Stimulated activated naive CD8-positive, alpha-beta T cell treated with anti-CD3 and anti-CD28 coated beads, Interleukin-15, Interleukin-2, amounts not matched to agents 100 ng/mL and 50 ng/mL, for 24 hours (primary cell): ENCODE measurements at regions not wholly inside any gene's neighbourhood (a gene's known extent, or its start where the extent isn't known, plus 50 kb on each side); places are given as distances from the start of the nearest gene placed in this dataset.
"Not testable (repeated sequence)": the region's sequence is repeated elsewhere in the genome, so short reads cannot be mapped to it uniquely, and the experiment has no call there.

Source experiments
- H3K27ac Mint-ChIP-seq: one replicate; pipeline ENCODE4 v1.8.0; 2021; ENCODE audit warnings: mild to moderate bottlenecking, mixed read lengths
- H3K27me3 Mint-ChIP-seq: one replicate; pipeline ENCODE4 v1.8.0; 2021; ENCODE audit warnings: mixed read lengths
- H3K36me3 Mint-ChIP-seq: one replicate; pipeline ENCODE4 v1.8.0; 2021; ENCODE audit warnings: low read depth, mixed read lengths
- H3K4me1 Mint-ChIP-seq: one replicate; pipeline ENCODE4 v1.8.0; 2021; ENCODE audit warnings: low read depth, mixed read lengths
- H3K4me3 Mint-ChIP-seq: one replicate; pipeline ENCODE4 v1.8.0; 2021; ENCODE audit warnings: mild to moderate bottlenecking, mixed read lengths
- H3K9me3 Mint-ChIP-seq: one replicate; pipeline ENCODE4 v1.8.0; 2021; ENCODE audit warnings: mixed read lengths

DNA sequence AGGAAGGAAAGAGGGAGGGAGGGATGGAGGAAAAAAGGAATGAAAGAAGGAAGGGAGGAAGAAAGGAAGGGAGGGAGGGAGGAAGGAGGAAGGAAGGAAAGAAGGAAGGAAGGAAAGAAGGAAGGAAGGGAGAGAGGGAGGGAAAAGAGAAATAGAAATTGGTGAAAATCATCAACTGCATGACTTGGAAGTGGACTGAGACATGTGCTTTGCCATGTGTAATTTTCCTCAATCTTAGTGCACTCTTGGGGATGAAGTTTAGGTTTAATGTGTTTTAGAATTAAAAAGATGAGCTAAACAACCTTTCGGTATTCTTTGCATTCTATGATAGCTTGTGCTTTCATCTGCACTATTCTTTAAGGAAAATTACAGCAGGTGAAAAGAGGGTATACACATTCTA lies 320.1 kb upstream of the GALNT5 start:
- Mint-ChIP-seq H3K4me3 (no peak overlapping the region), H3K27ac (no peak overlapping the region), H3K9me3 (no peaks in the 10 kb centered on the region), H3K27me3 (no peaks in the 10 kb centered on the region), H3K36me3 (no peaks in the 10 kb centered on the region), H3K4me1 (no peaks in the 10 kb centered on the region)

- no peak overlapping the region for H3K4me3 Mint-ChIP-seq
- H3K4me1 Mint-ChIP-seq, result no peaks in the 10 kb centered on the region
- H3K27me3 Mint-ChIP-seq, result no peaks in the 10 kb centered on the region
- no peak overlapping the region for H3K27ac Mint-ChIP-seq
- H3K36me3 Mint-ChIP-seq, result no peaks in the 10 kb centered on the region
- no peaks in the 10 kb centered on the region for H3K9me3 Mint-ChIP-seq
Measured at GRCh38 chr2:156944871-156945270, 312.6 kb upstream of the GALNT5 start.

DNA sequence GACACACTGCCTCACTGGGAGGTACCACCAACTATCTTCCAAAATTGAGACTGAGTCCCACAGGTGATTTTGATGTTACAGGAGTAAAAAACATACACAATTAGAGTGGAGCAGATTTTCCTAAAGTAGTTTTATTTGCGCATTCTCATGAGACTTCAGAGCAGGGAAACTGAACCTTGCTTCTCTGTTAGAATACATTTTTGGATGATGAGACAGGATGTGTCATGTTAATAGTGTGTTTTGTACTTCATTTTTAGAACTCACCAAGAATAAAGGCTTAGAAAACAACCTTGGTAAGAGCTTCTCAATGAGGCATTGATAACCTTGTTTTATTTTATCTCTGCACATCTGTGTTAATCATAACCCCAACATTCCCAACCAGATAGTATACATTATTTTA lies 310.2 kb upstream of the GALNT5 start:
- Mint-ChIP-seq H3K4me1 (no peaks in the 10 kb centered on the region), H3K27me3 (no peaks in the 10 kb centered on the region), H3K4me3 (no peak overlapping the region), H3K9me3 (no peaks in the 10 kb centered on the region), H3K36me3 (no peaks in the 10 kb centered on the region), H3K27ac (no peak overlapping the region)

- Mint-ChIP-seq H3K4me3 (no peak overlapping the region), H3K4me1 (no peaks in the 10 kb centered on the region), H3K27ac (no peak overlapping the region), H3K9me3 (peaks cover 3% of the 10 kb centered on the region), H3K36me3 (no peaks in the 10 kb centered on the region), H3K27me3 (no peaks in the 10 kb centered on the region)
Measured at GRCh38 chr2:156955701-156956100, 301.8 kb upstream of the GALNT5 start.

DNA sequence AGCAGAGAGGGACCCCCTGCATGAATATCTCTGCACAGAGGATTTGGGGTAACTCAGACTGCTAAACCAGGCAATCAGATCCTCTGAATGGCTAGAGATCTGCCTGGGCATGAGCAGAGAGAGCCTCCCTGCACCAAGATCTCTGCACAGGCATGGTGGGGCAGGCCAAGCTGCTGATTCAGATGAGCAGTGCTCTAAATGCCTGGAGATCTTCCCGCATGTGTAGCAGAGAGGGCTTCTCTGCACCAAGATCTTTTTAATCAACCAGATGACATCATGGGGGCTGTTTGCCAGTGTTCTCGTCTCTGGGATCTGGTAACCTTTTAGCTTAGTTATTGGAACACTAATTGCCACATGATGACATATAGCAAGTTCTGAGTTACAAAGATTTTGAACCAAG lies 301.3 kb upstream of the GALNT5 start:
- no peak overlapping the region for H3K4me3 Mint-ChIP-seq
- H3K27ac Mint-ChIP-seq, result no peak overlapping the region
- H3K36me3 Mint-ChIP-seq, result no peaks in the 10 kb centered on the region
- no peaks in the 10 kb centered on the region for H3K4me1 Mint-ChIP-seq
- no peaks in the 10 kb centered on the region for H3K27me3 Mint-ChIP-seq
- H3K9me3 Mint-ChIP-seq, result peaks cover 3% of the 10 kb centered on the region

DNA sequence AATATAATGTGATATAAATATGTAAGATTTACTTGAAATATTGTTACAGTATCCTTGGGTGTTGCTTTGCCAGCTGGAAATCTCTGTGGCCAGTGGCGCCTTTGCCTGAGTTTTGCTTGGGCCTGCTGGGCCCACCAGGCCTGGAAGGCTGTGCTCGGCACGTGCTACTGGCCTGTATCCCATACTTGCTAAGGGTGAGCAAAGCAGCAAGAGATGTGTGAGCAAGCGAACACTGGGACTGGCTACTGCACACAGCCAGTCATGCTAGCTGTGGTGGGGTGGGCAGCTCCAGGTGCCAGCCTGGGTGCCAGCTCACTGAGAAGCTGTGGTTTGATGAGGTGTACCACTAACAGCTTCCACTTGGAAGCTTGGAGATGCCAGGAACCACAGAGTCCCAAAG lies 299.1 kb upstream of the GALNT5 start:
- Mint-ChIP-seq H3K27ac (no peak overlapping the region), H3K36me3 (no peaks in the 10 kb centered on the region), H3K4me3 (no peak overlapping the region), H3K27me3 (no peaks in the 10 kb centered on the region), H3K9me3 (peaks cover 3% of the 10 kb centered on the region), H3K4me1 (no peaks in the 10 kb centered on the region)

GRCh38 chr2:156959481-156959880 lies 298.0 kb upstream of the GALNT5 start:
- peaks cover 3% of the 10 kb centered on the region for H3K9me3 Mint-ChIP-seq
- H3K27me3 Mint-ChIP-seq, result no peaks in the 10 kb centered on the region
- H3K4me1 Mint-ChIP-seq, result no peaks in the 10 kb centered on the region
- H3K27ac Mint-ChIP-seq, result no peak overlapping the region
- no peak overlapping the region for H3K4me3 Mint-ChIP-seq
- H3K36me3 Mint-ChIP-seq, result no peaks in the 10 kb centered on the region

DNA sequence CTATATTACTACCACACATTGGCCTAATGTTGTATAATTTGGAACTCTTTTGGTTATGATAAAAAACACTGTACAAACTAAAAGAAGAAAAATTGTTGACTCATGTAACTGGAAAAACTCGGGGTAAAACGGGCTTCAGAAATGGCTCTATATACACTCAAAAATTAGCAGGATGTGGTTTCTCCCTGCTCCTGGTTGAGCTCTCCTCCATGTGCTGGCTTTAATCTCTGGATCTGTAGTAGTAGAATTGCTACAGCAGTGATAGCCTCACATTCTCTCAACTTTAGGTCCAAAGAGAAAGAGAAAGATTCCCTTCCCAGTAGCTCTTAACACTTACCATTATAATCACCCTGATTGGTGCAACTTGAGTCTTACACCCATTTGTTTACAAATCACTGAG lies 274.9 kb upstream of the GALNT5 start:
- Mint-ChIP-seq H3K4me1 (no peaks in the 10 kb centered on the region), H3K27ac (no peak overlapping the region), H3K27me3 (no peaks in the 10 kb centered on the region), H3K9me3 (peaks cover 4% of the 10 kb centered on the region), H3K36me3 (no peaks in the 10 kb centered on the region), H3K4me3 (no peak overlapping the region)

DNA sequence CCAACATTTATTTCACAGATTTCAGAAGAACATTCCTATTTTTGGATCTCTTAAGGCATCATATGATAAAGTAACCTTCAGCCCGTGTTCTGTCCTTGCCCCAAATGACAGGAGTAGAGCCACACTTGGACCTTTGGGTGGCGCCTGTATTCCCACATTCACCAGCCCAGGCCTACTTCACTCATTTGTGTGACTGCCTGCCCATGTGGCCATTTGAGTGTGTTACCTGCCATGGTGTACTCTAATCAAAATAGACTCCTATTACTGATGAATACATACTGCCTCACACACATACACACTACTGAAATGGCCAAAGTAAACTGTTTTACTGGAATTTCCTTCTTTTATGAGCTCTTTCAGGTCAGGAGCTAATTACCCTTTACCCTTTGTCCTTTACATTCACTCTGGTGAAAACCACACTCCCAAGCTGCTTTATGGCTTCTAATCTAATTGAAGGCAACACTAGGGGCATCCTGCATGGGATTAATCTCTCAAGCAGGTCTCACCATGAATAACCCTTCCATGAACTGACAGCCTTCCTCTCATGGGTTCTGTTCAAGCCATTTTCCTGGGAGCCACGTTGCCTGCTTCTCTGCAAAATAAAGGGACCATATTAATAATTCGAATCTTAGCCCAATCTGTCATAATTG lies 271.0 kb upstream of the GALNT5 start:
- H3K9me3 Mint-ChIP-seq, result no peaks in the 10 kb centered on the region
- H3K27me3 Mint-ChIP-seq, result no peaks in the 10 kb centered on the region
- H3K4me1 Mint-ChIP-seq, result no peaks in the 10 kb centered on the region
- H3K36me3 Mint-ChIP-seq, result no peaks in the 10 kb centered on the region
- H3K4me3 Mint-ChIP-seq, result no peak overlapping the region
- H3K27ac Mint-ChIP-seq, result no peak overlapping the region

DNA sequence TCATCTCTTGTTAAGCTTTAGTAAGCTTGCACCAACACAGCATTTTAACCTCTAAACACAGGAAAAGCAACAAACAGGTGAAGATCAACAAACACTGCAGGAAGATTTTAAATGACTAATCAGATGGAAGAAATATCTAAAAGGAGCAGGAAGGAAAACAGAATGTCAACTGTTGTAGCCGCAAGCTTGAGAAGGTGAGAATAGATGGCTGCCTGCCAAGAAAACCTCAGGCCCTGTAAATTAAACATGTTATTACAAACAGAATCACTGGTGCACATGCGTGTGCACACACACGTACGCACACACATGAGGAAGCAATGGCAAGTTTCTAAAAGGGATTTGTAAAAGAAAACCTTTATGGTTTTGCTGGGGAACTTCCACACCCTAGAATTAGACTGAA lies 257.8 kb upstream of the GALNT5 start:
- no peak overlapping the region for H3K4me3 Mint-ChIP-seq
- H3K27me3 Mint-ChIP-seq, result no peaks in the 10 kb centered on the region
- no peaks in the 10 kb centered on the region for H3K36me3 Mint-ChIP-seq
- H3K9me3 Mint-ChIP-seq, result no peaks in the 10 kb centered on the region
- no peak overlapping the region for H3K27ac Mint-ChIP-seq
- H3K4me1 Mint-ChIP-seq, result no peaks in the 10 kb centered on the region

DNA sequence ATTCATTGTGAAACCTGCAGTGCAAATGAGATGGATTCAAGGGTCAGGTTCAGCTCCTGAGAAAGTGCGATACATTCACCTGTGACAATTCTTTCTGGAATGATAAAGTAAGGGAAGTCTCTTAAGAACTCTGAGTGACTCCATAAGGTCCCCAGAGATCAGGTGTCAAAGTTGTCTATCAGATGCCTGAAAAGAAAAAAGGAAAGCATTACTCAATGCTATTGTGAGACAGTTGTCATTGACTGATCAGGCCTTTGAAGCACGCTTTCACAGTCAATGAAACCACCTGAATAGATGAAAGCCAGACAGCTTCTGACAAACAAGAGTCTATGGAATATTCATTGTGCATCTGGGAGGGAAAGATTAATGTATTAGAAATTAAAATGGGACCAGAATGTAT lies 252.7 kb upstream of the GALNT5 start:
- Mint-ChIP-seq H3K9me3 (no peaks in the 10 kb centered on the region), H3K36me3 (no peaks in the 10 kb centered on the region), H3K4me1 (no peaks in the 10 kb centered on the region), H3K27ac (no peak overlapping the region), H3K4me3 (no peak overlapping the region), H3K27me3 (no peaks in the 10 kb centered on the region)

DNA sequence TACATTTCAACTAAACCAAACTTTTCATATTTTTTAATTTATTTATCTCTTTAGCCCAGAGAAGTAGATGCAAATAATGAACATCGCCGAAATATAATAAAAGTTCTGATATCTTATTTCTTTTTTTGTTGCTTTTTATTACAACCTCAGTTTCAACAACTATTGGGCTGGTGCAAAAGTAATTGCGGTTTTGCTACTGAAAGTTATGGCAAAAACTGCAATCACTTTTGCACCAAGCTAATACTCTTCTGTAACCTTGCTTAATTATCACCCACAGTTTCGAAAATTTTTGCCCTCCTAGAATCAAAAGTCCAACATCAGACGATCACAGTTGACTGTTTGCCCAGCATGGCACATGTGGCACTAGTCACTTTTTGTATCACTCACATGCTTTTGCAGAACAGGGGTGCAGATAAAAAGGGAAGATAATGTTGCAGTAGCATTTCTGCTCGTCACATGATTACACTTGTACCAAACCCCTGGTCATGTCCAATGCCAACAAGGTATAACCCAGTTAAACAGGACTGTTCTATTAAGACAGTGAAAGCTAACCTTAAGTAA lies 242.4 kb upstream of the GALNT5 start:
- H3K4me3 Mint-ChIP-seq, result no peak overlapping the region
- H3K36me3 Mint-ChIP-seq, result no peaks in the 10 kb centered on the region
- H3K27me3 Mint-ChIP-seq, result no peaks in the 10 kb centered on the region
- no peak overlapping the region for H3K27ac Mint-ChIP-seq
- no peaks in the 10 kb centered on the region for H3K4me1 Mint-ChIP-seq
- H3K9me3 Mint-ChIP-seq, result no peaks in the 10 kb centered on the region

- not testable (repeated sequence) for H3K9me3 Mint-ChIP-seq, H3K27me3 Mint-ChIP-seq, H3K4me1 Mint-ChIP-seq, H3K36me3 Mint-ChIP-seq, H3K27ac Mint-ChIP-seq, H3K4me3 Mint-ChIP-seq
Measured at GRCh38 chr2:157023264-157023663, 234.2 kb upstream of the GALNT5 start.

- Mint-ChIP-seq H3K27me3 (no peaks in the 10 kb centered on the region), H3K4me1 (no peaks in the 10 kb centered on the region), H3K9me3 (peaks cover 4% of the 10 kb centered on the region), H3K27ac (no peak overlapping the region), H3K4me3 (no peak overlapping the region), H3K36me3 (no peaks in the 10 kb centered on the region)
Measured at GRCh38 chr2:157024129-157024528, 233.4 kb upstream of the GALNT5 start.

- no peaks in the 10 kb centered on the region for H3K9me3 Mint-ChIP-seq
- H3K27ac Mint-ChIP-seq, result no peak overlapping the region
- H3K4me1 Mint-ChIP-seq, result no peaks in the 10 kb centered on the region
- H3K27me3 Mint-ChIP-seq, result no peaks in the 10 kb centered on the region
- no peak overlapping the region for H3K4me3 Mint-ChIP-seq
- H3K36me3 Mint-ChIP-seq, result no peaks in the 10 kb centered on the region
Measured at GRCh38 chr2:157032017-157032416, 225.5 kb upstream of the GALNT5 start.

DNA sequence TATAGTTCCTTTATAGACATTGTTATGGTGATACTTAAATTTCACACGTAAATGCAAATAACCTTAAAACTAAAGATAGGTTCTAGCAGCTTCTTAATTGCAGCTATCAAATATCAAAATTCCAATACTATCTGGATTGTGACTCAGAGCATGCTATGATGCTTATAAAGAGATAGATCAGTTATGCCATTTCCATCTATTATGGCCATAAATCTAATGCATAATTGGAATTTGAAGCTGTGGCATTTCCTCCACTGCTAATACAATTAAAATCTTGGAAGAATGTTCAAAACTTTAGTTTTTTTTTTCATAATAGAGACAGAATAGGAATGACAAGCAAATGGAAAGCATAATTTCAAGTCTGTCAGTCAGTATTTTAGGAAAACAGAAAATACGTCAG lies 220.8 kb upstream of the GALNT5 start:
- no peaks in the 10 kb centered on the region for H3K27me3 Mint-ChIP-seq
- H3K9me3 Mint-ChIP-seq, result no peaks in the 10 kb centered on the region
- no peaks in the 10 kb centered on the region for H3K36me3 Mint-ChIP-seq
- H3K4me1 Mint-ChIP-seq, result no peaks in the 10 kb centered on the region
- no peak overlapping the region for H3K27ac Mint-ChIP-seq
- H3K4me3 Mint-ChIP-seq, result no peak overlapping the region
